Stimulated activated CD4-positive, alpha-beta T cell treated with anti-CD3 and anti-CD28 coated beads, TNF-alpha, amount 100 ng/mL, for 4 hours (primary cell): ENCODE measurements at regions not wholly inside any gene's neighbourhood (a gene's known extent, or its start where the extent isn't known, plus 50 kb on each side); places are given as distances from the start of the nearest gene placed in this dataset.

Experiments used
- DNase-seq, 3 experiments: peaks; one replicate each; pipeline ENCODE4 v3.0.0-alpha.2; 2020; ENCODE audit warnings: low read depth in 3 of 3

DNA sequence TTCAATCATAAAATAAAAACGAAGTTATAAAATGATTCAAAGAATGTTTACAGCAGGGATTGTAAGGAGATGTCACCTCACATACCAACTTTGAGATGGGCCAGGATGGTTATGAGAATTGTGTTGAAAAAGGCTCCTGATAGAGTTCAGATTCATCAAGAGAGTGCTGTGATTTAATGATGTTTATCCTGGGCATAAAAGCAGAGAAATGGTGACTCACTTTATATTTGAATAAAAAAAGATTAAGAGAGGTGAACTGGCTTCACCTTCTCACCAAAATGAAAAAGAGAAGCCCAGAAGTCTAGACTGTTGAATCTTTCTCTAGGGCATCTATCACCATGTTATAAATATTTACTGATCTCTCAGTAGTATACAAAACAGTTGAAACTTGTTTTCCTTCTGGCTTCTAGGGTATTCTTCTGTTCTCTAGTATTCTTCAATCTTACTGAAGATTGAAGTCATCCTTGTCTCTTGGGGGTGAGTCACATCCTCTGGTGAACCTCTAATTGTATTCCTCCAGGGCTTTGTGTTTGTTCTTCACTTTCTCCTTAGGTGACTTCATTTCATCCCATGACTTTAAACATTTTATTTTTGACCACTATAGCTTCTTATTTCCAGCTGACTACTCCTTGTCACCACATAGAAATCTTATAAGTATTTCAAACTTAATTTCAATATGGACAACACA, 1237.3 kb upstream of the C9orf72 start:
- no peak for DNase-seq

DNA sequence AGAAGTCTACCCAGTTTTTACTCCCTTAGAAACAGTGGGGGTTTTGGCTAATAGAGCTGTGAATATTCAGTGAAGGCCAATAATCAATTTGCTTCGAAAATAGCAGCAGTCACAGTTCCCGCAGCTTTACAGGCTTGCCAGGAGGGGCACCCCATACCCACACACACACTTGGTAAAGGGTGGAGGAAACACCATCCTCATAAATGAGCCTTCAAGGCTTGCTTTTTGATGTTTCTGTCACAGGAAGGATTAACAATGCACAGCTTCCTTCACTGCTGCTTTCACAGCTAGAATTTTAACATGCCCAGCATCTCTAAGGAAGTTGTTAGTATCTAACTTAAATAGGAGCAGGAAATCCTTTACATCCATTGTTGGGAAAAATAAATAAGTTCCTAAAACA, 1247.5 kb upstream of the C9orf72 start:
- DNase-seq = no peak

DNA sequence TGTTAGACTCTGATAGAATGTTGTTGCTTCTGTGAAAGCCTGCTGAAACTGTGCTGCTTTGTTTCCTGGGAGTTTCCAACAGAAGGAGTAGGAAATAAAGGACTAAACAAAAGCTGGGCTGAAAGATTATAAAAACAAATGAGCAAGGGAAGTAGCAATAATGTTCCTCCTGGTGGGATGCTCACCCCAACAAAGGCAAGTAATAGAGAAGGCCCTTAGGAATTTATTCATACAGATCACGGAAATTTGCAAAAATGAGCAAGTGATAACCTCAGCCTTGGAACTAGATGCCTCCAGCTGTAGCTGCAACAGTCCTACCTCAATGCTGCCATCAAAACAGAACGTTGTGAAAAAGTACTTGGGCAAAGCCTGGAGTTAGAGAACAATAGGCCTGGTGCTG, 1248.0 kb upstream of the C9orf72 start:
- DNase-seq = no peak

DNA sequence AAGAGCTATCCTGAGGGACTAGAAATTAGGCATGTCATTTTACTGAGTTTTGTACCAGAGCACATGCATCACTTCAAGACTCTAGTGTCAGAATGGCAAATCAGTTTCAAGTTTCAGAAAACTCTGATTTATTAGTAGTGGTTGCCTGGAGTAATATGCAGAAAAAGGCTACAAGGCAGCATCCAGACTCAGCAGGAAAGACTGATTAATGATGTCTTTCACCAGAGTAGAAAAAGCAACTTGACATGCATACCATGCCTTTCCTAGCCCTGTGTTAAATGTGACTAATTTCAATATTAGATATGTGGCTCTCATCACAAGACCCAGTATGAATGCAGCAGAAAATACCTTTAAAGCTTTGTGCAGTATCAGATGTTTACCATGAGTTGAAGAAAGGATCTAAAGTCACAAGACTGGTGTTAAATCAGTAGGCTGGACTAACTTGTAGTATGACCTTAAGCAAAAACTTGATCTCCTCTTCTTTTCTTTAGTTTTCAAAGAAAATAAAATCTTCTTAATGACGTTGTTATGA, 1251.2 kb upstream of the C9orf72 start:
- no peak for DNase-seq

DNA sequence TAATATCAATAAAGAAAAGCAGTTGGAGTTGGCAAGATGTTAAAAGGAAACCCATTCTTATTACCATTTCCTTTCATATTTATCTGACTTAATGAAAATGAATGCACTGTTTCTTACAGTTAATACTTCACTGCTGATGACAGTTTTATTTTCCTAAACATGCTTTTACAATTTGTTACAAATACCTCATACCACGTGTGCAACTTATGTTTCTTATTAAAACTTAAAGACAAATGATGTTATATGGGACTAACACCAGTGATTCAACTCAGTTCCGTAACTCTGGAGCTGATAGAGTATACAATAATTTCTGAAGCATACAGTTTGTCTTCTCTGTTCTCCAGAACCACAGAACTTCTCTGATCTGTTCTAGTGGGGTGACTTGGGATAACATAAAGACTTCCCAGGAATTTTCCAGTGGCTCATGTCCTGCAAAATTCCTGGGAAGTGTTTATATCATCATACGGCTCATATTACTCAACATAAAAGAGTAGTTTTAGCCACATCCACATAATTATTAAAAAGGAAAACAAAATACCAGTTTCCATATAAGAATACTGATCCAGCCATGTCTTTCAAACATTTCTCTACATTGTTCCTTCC, 1259.0 kb upstream of the C9orf72 start:
- no peak for DNase-seq

DNA sequence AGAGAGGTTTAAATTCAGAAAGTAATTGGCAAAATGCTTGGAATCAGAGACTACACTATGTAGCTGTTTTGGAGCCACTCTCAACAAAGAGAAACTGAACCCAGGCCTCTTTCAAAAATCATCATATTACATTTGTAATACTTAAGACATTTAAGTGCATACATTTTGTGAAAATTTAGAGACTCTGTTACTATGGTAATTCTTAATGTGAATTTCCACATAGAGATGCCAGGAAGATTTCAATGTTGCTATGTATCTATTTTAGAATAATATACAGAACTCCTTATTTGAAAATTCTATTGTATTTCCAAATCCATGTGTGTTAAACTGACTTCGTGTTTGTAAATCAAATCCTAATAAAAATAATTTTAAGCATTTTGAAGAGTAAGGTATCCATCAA, 1260.9 kb upstream of the C9orf72 start:
- DNase-seq = no peak

DNA sequence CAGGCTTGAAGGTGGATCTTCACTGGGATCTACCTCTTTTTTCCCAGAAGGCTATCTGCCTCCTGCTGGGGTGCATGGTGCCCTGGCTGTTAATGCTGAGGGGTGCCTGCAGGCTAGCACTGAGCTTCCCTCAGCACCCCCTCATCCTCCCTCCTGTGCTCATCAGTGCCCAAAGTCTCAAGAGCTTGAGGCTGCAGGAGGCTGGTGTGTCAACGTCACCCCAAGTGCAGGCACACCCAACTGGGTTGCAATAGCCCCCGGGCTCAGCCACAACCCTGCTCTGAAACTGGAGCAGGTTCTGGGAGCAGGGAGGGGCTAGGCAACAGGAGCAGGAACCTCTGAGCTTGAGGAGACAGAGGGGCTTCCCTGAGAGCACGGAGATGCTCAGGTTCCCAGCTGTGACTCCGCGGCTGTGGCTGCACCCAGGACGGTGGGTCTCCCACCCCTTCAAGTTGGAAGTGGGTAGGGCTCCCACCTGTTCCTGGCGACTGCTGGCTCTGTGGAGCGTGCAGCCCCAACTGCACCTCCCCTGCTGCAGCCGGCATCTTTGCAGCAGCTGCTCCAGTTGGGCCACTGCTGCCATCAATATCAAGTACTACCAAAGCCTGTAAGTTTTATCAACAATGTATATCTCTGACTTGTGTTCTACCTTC, 1266.6 kb upstream of the C9orf72 start:
- no peak for DNase-seq

DNA sequence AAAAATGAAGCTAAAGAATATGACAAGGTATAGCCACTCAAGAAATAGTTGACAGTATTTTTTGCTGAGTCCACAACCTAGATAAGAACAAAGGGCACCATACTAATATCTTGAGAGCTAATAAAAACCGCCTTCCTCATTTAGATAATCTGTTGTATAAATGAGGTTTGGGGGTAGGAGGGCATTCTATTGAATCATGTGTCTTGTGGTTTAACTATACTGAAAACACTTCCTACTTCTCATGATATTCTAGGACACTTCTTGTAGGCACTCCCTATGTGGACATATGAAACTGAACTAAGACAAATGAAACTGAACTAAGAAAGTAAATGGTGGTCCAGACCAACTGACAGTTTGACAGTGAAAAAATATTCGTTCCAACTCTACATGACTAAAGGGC, 1268.5 kb upstream of the C9orf72 start:
- no peak for DNase-seq

DNA sequence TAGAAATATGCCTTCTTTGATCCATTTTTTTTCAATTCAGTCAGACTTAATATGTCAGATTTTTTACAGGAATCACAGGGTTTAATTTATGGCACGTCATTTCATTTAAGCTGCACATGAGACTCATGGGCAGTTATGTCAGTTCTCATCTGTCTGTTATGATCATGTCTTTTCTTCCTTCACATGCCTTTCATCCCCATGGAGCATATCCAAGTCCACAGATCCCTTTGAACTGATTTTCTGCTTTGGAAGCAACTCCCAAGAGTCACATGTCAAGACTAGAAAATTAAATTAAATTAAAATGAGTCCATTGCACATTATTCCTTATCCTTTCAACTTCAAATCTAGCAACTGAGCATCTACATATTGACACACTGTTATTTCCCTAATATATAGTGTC, 1274.0 kb upstream of the C9orf72 start:
- DNase-seq = no peak

DNA sequence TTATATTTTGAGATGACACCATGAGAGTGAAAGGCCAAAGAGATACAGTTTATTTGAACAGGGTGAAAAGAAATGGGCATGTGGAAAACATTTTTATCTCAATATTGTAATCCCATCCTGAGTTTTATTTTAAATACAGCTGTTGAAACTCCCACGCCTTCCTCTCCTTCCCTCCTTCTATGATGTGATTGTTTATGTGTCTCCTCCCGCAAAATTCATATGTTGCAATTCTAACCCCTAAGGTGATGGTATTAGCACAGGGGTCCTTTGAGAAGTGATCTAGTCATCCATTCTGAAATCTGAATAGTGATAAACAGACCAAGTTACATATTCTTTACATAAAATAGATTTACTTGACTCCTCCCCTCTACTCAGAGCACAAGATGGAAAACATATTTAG, 1275.4 kb upstream of the C9orf72 start:
- no peak for DNase-seq

DNA sequence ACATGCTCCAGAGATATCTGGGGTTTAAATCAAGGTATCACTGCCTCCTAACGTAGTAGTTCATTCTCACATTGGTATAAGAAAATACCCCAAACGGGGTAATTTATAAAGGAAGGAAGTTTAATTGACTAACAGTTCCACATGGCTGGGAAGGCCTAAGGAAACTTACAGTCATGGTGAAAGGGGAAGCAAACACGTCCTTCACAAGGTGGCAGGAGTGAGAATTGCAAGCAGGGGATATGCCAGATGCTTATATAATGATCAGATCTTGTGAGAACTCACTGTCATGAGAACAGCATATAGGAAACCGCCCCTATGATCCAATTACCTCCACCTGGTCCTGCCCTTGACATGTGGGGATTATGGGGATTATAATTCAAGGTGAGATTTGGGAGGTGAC, 1280.2 kb upstream of the C9orf72 start:
- no peak for DNase-seq

DNA sequence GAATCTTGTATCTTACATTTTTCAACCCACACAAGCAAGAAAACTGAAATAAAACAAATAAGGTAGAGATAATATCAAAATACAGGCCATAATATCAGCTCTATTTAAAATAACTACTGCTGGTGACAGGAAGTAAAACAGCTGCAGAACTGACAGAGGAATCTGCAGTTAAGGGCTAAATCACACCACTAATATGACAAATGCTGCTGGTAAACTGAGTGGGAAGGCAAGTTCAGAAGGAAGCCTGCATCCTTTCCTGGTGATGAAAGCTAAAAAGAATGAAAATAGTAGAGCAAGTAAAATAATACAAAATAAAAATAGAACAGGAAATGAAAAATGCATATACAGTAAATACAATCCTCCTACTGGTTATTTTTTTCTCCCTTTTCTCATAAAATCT, 1293.7 kb upstream of the C9orf72 start:
- no peak for DNase-seq

DNA sequence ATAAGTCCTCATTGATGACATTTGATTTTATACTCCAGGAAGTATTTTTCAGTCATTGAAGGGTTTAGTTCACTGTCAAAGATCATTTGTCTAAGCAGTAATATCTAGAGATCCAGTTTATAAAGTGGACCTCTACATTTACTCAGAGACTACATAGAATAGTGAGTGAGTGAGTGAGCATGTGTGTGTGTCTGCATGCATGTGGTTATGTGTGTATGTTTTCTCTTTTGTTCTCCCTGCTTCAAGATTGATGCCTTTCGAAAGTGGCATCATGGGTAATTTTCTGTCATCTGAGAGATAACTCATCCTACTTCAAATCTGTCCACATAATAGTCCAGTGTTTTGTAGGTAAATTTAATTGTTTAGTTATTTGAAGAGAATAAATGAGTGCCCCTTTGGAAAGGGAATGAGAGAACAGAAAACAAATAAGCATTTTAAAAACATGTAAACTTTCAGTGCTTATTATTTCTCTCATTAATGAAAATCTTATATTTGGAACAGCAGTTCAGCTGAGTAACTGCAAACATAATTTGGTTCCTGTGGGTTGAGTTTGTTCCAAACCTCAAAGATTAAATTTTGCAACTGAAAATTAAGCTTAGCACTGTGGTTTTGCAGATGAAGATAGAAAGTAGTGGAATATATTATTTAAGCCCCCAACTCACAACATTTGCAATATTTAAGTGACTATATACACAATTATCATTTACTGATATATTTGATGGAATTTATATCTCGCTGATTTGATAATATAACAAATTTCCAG, 1295.1 kb upstream of the C9orf72 start:
- DNase-seq = no peak

DNA sequence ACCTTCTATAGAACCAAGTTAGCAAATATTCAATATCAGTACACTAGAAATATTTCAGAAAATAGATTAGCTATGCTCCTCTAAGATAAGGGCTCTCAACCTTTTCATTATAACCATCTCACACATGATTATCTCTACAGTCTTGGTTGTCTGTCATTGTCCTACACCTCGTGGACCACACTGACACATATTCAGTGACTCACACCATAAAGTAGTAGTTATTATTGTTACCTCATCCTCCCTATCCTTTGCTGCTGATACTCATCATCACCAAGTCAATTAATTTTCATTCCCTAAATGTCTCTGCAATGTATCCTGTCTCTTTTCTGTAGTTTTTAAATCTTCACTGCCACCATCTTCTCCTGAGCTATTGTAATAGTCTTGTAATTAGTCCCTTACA, 1309.2 kb upstream of the C9orf72 start:
- no peak for DNase-seq

DNA sequence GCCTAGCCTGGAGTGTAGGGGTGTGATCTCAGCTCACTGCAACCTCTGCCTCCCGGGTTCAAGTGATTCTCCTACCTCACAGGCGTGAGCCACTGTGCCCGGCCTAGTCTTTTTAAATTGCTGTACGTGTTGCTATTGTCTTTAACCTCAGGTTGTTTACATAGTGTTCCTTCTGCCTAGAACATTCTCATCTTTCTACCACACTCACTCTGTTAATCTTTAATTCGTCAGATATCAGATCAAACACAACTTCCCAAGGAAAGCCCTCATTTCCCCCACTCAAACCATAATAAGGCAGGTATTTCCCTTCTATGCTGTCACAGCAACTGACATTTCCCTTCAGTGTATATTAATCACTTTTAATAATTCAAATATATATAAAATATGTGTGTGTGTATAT, 1310.0 kb upstream of the C9orf72 start:
- DNase-seq = no peak

DNA sequence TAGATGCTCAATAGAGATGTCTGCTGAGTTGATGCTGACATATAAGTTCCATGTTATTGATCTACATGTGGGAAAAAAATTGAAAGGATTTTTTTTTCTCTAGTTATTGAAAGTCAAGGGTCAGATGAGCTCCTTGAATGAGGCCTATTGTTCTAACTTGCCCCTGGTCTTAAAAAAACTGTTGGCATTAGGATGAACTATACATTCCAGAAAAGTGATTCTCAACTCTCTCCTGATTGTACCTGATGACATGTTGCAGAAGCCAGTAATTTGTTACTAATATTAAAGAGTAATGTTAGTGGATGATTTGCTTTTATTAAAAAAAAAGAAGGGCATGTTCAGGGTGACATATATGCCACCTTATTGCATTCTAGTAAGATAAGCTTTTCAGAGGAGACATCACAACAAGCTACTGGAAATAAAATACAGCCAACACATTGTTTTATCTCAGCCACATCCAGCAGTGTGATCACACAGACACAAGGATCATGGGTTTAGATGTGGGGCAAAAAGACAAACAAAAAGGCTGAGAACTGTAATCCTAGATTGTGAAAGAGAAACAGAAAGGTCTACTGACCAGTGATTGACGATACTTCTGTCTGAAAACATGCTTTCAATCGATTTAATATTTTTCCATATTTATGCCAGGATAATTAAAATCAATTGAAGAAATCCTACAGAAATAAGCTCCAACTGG, 1314.1 kb upstream of the C9orf72 start:
- no peak for DNase-seq

DNA sequence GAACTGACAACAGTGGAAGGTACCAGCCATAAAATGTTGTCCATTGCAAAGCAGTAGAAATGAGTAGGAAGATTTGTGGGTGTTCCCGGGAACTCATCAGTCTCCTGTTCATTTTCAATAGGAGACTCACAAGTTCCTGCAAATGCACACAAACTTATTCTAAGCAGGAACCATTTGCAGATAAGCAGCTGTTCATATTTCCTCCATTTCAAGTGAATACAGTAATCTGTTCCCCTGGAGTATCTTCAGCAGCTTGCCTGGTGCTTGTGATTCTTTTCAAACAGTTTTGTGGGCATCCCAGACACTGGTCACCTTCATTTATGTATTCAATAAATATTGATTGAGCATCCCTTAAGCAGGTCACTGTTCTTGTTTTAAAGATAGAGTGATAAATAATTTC, 1315.5 kb upstream of the C9orf72 start:
- DNase-seq = no peak

DNA sequence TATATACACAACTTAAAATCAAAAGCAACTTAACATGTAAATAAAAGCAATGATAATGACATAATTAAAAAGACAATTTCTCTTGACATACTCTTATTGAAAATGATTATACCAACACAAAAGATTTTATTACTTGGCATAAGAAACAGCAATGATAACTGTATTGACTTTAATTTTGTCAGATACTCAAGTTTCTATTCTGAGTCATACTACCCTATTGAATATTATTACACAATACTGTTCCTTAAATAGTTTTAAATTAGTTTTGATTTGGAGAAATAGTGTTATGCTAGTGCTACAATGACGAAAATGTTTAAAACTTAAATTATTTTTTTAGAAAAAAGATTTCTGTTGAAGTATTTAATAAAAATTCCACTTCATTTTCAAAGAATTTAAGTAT, 1319.3 kb upstream of the C9orf72 start:
- DNase-seq = no peak

DNA sequence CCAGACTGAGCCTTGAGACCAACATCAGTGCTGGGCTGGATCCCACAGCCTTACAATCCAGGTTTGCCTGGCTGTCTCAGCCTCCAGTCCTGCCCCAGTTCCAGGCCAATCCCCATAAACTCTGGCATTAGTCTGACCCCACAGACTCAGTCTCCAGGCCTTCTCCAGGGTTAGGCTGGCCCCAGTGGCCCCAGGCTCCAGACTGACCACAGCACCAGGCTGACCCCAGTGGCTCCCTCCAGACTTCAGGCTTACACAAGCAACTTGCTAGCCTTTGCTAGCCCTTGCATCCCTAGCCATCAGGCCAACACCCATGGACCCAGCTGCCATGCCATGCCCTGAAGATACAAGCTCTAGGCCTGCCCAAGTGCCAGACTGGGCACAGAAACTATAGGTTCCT, 1326.0 kb upstream of the C9orf72 start:
- no peak for DNase-seq

DNA sequence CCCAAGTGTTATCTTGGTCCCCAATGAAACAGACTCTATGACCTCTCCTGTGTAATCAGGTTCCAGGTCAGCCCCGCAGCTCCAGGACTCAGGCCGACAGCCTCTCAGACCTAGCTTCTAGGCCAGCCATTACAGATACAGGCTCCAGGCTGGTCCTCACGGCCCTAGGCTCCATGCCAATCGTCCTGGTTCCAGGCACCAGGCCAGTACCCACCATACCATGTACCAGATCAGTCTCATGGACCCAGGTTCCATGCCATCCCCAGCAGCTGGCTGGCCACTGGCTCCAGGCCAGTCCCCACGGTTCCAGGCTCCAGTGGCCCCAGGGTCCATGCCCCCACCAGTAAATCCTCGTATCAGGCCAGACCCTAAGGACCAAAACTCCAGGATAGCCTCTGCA, 1326.6 kb upstream of the C9orf72 start:
- DNase-seq = no peak

DNA sequence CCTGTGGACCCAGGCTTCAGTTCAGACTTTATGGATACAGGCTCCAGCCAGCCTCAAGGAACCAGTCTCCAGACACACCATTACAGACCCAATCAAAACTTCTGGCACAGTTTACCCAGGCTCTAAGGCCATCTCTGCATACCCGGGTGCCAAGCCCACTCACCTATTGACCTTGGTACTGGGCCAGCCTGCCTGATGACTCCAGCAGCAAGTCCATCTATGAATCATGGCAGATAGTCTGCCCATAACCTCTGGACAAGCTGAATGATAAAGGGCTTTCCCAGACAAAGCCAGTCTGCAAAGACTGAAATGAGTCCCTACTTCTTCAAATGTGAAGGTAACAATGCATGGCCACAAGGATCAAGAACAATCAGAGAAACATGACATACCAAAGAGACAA, 1327.1 kb upstream of the C9orf72 start:
- no peak for DNase-seq

DNA sequence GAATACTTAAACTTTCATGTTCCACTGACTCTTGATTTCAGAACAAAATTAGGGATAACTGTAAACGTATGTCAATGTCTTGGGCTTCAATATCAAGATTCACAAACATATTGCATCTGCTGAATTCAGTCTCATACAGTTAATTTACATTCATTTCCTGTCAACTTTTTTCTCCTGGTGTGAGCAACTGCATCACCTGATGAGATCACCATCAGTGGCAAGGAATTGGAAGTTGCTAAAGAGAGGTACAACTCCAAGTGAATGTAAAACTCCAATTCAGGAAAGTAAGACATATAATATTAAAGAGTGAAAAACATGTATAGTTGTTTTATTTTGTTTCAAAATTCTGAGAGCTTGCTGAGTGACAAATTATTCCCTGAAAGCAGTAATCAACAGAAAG, 1336.2 kb upstream of the C9orf72 start:
- no peak for DNase-seq
